ENCODE measurements at regions not wholly inside any gene's neighbourhood (a gene's known extent, or its start where the extent isn't known, plus 50 kb on each side); places are given as distances from the start of the nearest gene placed in this dataset.

- no peak for TF ChIP-seq CTCF (IDR thresholded peaks at IDR 0.05)
- TF ChIP-seq RCOR1 (IDR thresholded peaks at IDR 0.05; ENCODE audit: low read length) = no peak
- no peak for TF ChIP-seq TEAD4 (IDR thresholded peaks at IDR 0.05; ENCODE audit: borderline replicate concordance, insufficient read depth)
These were observed 440.4 kb downstream of the SPRY1 start for GRCh38 chr4:123836851-123837595.

Data from SK-N-SH (cell line).